Colonic mucosa (tissue), 4 donors: ENCODE measurements at regions not wholly inside any gene's neighbourhood (a gene's known extent, or its start where the extent isn't known, plus 50 kb on each side); places are given as distances from the start of the nearest gene placed in this dataset.
"Not testable (repeated sequence)": the region's sequence is repeated elsewhere in the genome, so short reads cannot be mapped to it uniquely, and the experiment has no call there.

Experiments
- DNase-seq: peaks from one replicate; pipeline ENCODE4 v3.0.0-alpha.2; 2020
- H3K27ac ChIP-seq: fragments of 200-600 bp; one replicate; pipeline ENCODE4 v1.8.0; 2021
- H3K27me3 ChIP-seq: fragments of 200-600 bp; one replicate; pipeline ENCODE4 v1.8.0; 2021
- H3K36me3 ChIP-seq: fragments of 200-600 bp; one replicate; pipeline ENCODE4 v1.8.0; 2021
- H3K4me1 ChIP-seq: fragments of 200-600 bp; one replicate; pipeline ENCODE4 v1.8.0; 2021; ENCODE audit warnings: mild to moderate bottlenecking
- H3K4me3 ChIP-seq: fragments of 200-600 bp; one replicate; pipeline ENCODE4 v1.8.0; 2021
- H3K9ac ChIP-seq, 2 donors: one replicate each; pipeline ENCODE4 v1.7.0; 2013; ENCODE audit warnings: control low read depth in 2 of 2, low read depth in 2 of 2, low read length in 2 of 2
- H3K9me3 ChIP-seq: fragments of 200-600 bp; one replicate; pipeline ENCODE4 v1.8.0; 2021
- intact Hi-C: fragments of 100-400 bp; cut with DNase I; formaldehyde crosslinking; loops from one replicate; pipeline ENCODE4 v1.14.1; 2022
- TF ChIP-seq, protein P1 (sequence below): fragments of 200-600 bp; IDR thresholded peaks from one replicate; pipeline ENCODE4 v1.8.0; 2022; ENCODE audit warnings: antibody characterized with exemption, mild to moderate bottlenecking
- donor health status: healthy.
- donor health status: DM: no; HTN: no; CAD: no.
- donor health status: DM: no; HTN: no; CAD: no.

DNA sequence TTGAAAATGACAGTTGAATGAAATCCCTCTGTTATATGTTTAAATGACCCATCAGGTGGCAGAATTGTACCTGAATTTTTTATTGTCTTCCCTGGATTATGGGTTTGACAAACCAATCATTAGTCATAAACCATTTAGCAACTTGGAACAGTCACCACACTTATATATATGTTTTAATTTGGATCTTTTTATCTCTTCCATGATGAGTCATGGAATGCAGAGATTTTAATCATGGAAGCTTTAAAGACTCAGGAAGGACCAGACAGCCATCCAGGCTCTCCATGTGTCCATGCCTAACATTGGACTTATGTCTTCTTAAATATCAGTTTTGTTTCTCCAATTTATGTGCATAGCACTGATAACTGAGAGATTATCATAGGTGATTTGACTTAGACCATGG lies 188.3 kb upstream of the ZSWIM2 start:
- no peak for DNase-seq
- intact Hi-C loops, result no loop called here
- Histone ChIP-seq H3K4me1 (no peaks in the 10 kb centered on the region), H3K27ac (no peak overlapping the region), H3K4me3 (no peak overlapping the region), H3K36me3 (no peaks in the 10 kb centered on the region), H3K9ac (no peak overlapping the region), H3K27me3 (no peaks in the 10 kb centered on the region), H3K9me3 (no peaks in the 10 kb centered on the region)
- TF ChIP-seq, protein P1, sequence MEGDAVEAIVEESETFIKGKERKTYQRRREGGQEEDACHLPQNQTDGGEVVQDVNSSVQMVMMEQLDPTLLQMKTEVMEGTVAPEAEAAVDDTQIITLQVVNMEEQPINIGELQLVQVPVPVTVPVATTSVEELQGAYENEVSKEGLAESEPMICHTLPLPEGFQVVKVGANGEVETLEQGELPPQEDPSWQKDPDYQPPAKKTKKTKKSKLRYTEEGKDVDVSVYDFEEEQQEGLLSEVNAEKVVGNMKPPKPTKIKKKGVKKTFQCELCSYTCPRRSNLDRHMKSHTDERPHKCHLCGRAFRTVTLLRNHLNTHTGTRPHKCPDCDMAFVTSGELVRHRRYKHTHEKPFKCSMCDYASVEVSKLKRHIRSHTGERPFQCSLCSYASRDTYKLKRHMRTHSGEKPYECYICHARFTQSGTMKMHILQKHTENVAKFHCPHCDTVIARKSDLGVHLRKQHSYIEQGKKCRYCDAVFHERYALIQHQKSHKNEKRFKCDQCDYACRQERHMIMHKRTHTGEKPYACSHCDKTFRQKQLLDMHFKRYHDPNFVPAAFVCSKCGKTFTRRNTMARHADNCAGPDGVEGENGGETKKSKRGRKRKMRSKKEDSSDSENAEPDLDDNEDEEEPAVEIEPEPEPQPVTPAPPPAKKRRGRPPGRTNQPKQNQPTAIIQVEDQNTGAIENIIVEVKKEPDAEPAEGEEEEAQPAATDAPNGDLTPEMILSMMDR, result no peak

DNA sequence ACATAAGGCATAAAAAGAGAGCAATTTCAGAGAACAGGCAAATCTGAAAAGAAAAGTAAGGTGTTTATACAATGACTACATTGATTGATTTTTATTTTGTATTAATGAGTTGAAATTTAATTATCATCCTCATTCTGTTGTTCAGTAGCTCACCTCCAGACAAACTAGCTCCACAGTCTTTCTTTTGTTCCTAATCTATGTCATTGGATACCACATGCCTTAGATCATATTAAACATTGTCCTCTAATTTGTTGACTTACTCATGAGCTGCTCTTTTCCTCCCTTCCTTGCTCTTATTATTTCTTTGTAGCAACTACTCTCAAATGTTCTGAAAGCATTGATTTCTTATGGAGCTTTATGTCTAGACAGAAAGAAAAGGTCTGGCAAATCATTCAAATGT lies 185.5 kb upstream of the ZSWIM2 start:
- no peak overlapping the region for H3K9ac ChIP-seq
- no peaks in the 10 kb centered on the region for H3K4me1 ChIP-seq
- intact Hi-C loops, result no loop called here
- no peaks in the 10 kb centered on the region for H3K36me3 ChIP-seq
- no peak overlapping the region for H3K27ac ChIP-seq
- no peak for DNase-seq
- no peaks in the 10 kb centered on the region for H3K9me3 ChIP-seq
- H3K27me3 ChIP-seq, result no peaks in the 10 kb centered on the region
- TF ChIP-seq, protein P1, result no peak
- H3K4me3 ChIP-seq, result no peak overlapping the region

DNA sequence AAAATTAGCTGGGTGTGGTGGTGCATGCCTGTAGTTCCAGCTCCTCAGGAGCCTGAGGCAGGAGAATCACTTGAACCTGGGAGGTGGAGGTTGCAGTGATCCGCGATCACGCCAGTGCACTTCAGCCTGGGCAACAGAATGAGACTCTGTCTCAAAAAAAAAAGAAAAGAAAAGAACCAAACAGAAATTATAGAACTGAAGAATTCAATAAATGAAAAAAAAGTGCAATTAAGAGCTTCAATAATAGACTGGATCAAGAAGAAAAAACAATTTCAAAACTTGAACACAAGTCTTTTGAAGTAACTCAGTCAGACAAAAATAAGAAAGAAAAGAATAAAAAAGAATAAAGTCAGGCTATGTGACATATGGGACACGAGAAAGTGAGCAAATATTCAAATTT lies 175.8 kb upstream of the ZSWIM2 start:
- Histone ChIP-seq H3K9ac (no peak overlapping the region), H3K4me3 (no peak overlapping the region), H3K9me3 (no peaks in the 10 kb centered on the region), H3K27ac (no peak overlapping the region), H3K4me1 (no peaks in the 10 kb centered on the region), H3K27me3 (no peaks in the 10 kb centered on the region), H3K36me3 (no peaks in the 10 kb centered on the region)
- TF ChIP-seq, protein P1, result no peak
- intact Hi-C loops, result no loop called here
- DNase-seq, result no peak

DNA sequence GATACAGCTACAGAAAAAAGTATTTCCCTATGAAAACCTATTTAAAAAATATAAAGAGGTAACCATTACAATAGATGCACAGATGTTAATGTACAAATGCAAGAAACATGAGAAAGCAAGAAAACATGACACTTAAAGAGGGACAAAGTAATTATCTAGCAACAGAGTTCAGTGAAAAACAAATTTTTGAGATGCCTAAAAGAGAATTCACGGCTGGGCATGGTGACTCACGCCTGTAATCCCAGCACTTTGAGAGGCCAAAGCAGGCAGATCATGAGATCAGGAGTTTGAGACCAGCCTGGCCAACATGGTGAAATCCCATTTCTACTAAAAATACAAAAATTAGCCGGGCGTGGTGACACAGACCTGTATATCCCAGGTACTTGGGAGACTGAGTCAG lies 175.0 kb upstream of the ZSWIM2 start:
- H3K27ac ChIP-seq, H3K4me1 ChIP-seq, H3K27me3 ChIP-seq, intact Hi-C loops, H3K9ac ChIP-seq, H3K4me3 ChIP-seq, H3K9me3 ChIP-seq, DNase-seq, H3K36me3 ChIP-seq: not testable (repeated sequence)

DNA sequence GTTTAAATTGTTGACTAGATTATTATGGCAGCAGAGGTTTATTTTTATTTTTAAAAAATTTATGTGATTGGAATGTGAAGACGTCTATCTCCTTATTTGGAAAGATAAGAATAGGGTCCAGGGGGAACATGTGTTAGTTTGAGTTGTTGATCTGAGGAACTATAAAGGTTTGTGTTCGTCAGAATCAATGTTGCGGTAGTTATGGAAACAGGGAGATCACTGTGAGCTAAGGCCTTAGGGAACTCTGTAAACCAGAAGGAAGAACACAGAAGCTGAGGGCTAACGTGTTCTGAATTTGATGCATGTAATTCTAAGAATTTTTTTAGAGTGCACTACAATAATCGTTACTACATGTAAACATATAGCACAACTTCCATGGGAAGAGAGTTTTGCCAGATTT lies 168.5 kb upstream of the ZSWIM2 start:
- no peaks in the 10 kb centered on the region for H3K4me1 ChIP-seq
- H3K4me3 ChIP-seq, result no peak overlapping the region
- no peak for DNase-seq
- TF ChIP-seq, protein P1, result no peak
- intact Hi-C loops, result no loop called here
- H3K36me3 ChIP-seq, result no peaks in the 10 kb centered on the region
- no peaks in the 10 kb centered on the region for H3K9me3 ChIP-seq
- no peaks in the 10 kb centered on the region for H3K27me3 ChIP-seq
- no peak overlapping the region for H3K9ac ChIP-seq
- no peak overlapping the region for H3K27ac ChIP-seq

DNA sequence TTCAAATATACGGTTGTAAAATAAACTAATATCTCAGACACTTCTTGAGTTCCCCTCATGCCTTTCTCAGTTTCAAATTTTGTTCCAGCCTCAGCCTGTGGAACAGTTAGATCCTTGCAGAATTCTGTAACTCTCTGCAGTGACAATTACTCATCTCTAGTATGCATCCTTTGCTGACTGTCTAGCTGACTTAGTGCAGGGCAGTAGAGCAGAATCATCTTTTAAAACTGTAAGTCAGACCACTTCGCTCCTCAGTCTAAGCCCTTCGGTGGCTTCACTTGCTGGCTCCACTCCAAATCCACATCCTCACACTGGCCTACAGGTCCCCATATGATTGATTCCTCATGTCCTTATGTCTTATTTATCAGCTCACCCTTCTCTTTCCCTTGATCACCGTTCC lies 164.1 kb upstream of the ZSWIM2 start:
- no peak for DNase-seq
- Histone ChIP-seq H3K9me3 (no peaks in the 10 kb centered on the region), H3K4me3 (no peak overlapping the region), H3K36me3 (no peaks in the 10 kb centered on the region), H3K4me1 (no peaks in the 10 kb centered on the region), H3K27me3 (no peaks in the 10 kb centered on the region), H3K27ac (no peak overlapping the region), H3K9ac (no peak overlapping the region)
- intact Hi-C loops, result no loop called here
- TF ChIP-seq, protein P1, result no peak
